HEK293 (cell line): ENCODE measurements at regions not wholly inside any gene's neighbourhood (a gene's known extent, or its start where the extent isn't known, plus 50 kb on each side); places are given as distances from the start of the nearest gene placed in this dataset.

Source experiments
- CTCF ChIP-seq: fragments of 450-650 bp; formaldehyde crosslinking; IDR thresholded peaks from 2 replicates; pipeline ENCODE4 v1.5.1; 2016; ENCODE audit warnings: missing biosample characterization, missing genetic modification characterization
- GLI4 ChIP-seq: fragments of 450-650 bp; formaldehyde crosslinking; IDR thresholded peaks from 2 replicates; pipeline ENCODE4 v1.5.1; 2016; ENCODE audit warnings: missing biosample characterization, missing genetic modification characterization
- ZNF121 ChIP-seq: fragments of 450-650 bp; formaldehyde crosslinking; IDR thresholded peaks from 2 replicates; pipeline ENCODE4 v1.5.1; 2016; ENCODE audit warnings: missing biosample characterization, missing genetic modification characterization
- ZNF140 ChIP-seq: fragments of 450-650 bp; formaldehyde crosslinking; IDR thresholded peaks from 2 replicates; pipeline ENCODE4 v1.5.1; 2016; ENCODE audit warnings: missing biosample characterization, missing genetic modification characterization
- ZNF2 ChIP-seq: fragments of 450-650 bp; formaldehyde crosslinking; IDR thresholded peaks from 2 replicates; pipeline ENCODE4 v1.5.1; 2016; ENCODE audit warnings: missing biosample characterization, missing genetic modification characterization
- ZNF324 ChIP-seq: fragments of 450-650 bp; formaldehyde crosslinking; IDR thresholded peaks from 2 replicates; pipeline ENCODE4 v1.5.1; 2016; ENCODE audit warnings: missing biosample characterization, missing genetic modification characterization
- ZNF335 ChIP-seq: fragments of 450-650 bp; formaldehyde crosslinking; conservative IDR thresholded peaks from 2 replicates; pipeline ENCODE4 v1.5.1; 2016; ENCODE audit warnings: missing biosample characterization, missing genetic modification characterization
- ZNF768 ChIP-seq: fragments of 450-650 bp; formaldehyde crosslinking; IDR thresholded peaks from 2 replicates; pipeline ENCODE4 v1.5.1; 2018; ENCODE audit warnings: missing biosample characterization, mild to moderate bottlenecking, missing genetic modification characterization

DNA sequence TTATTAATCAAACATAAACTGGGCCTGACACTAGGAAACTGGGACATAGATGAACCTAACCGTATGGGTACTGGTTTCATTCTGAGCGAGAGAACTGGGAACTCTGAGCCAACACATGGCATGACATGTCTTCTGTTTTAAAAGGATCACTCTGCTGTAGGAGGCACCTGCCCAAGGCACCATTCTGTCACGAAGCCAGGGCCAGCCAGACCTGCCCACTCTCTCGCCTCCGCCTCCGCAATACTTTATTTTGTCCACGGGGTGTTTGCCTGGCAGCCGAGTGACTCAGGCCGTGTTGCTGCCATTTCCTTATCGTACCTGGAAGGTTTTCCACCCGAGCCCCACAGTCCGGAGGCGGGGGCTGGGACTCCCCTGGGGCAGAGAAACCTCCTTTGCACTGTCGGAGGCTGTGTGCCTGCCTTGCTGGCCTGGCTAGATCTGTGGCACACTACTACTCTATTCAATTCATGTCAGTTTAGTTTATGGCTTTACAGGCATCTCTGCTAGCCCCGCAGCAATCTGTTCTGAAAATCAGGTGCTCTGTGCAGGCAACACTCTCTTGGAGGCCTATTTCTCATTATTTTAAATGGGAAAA is 120.4 kb upstream of the ACKR3 start:
- no peak for TF ChIP-seq CTCF (tag by site-specific recombination)
- no peak for TF ChIP-seq ZNF768 (tag by site-specific recombination)
- TF ChIP-seq ZNF335: no peak
- no peak for TF ChIP-seq ZNF121 (tag by site-specific recombination)
- no peak for TF ChIP-seq ZNF140
- no peak for TF ChIP-seq ZNF2 (tag by site-specific recombination)
- no peak for TF ChIP-seq ZNF324 (tag by site-specific recombination)
- TF ChIP-seq GLI4 (tag by site-specific recombination): no peak
